ENCODE measurements at regions not wholly inside any gene's neighbourhood (a gene's known extent, or its start where the extent isn't known, plus 50 kb on each side); places are given as distances from the start of the nearest gene placed in this dataset.

DNA sequence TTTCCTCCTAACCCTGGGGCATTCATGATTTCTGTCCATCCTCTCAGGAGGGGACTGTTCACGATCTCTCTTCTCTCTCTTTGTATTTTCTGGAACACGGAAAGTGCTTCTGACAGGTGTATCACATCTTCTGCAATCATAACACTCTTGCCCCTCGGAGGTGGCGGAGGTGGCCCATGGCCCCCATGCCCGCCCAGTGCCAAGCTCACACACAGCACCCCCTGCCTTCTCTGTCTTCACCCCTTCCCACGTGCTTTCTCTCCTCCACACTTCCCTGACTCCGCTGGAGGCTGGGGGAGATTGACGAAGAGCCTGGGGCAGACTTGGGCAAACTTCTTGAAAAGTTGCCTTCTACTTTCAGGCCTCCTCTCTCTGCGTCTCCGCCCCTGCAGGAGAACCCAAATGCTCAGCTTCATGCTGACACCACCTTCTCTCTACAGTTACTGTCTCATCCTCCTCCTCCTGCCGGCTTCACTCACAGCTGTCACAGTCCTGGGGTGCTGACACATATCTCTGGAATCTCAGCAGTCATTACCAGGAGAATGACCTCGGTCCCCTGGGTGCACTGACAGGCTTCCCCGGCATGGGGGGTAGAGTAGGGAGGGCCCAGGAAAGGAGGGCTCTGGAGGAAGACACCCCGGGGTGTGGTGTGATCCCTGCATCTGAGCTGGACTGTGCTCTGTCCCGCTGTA, 127.1 kb downstream of the ENGASE start:
- TF ChIP-seq, protein P1, sequence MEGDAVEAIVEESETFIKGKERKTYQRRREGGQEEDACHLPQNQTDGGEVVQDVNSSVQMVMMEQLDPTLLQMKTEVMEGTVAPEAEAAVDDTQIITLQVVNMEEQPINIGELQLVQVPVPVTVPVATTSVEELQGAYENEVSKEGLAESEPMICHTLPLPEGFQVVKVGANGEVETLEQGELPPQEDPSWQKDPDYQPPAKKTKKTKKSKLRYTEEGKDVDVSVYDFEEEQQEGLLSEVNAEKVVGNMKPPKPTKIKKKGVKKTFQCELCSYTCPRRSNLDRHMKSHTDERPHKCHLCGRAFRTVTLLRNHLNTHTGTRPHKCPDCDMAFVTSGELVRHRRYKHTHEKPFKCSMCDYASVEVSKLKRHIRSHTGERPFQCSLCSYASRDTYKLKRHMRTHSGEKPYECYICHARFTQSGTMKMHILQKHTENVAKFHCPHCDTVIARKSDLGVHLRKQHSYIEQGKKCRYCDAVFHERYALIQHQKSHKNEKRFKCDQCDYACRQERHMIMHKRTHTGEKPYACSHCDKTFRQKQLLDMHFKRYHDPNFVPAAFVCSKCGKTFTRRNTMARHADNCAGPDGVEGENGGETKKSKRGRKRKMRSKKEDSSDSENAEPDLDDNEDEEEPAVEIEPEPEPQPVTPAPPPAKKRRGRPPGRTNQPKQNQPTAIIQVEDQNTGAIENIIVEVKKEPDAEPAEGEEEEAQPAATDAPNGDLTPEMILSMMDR (conservative IDR thresholded peaks at IDR 0.05; ENCODE audit: low read length), result no peak
- no peak for TF ChIP-seq EZH2phosphoT487 (IDR thresholded peaks at IDR 0.05; ENCODE audit: borderline replicate concordance)
